Colonic mucosa (tissue), 4 donors: ENCODE measurements at regions not wholly inside any gene's neighbourhood (a gene's known extent, or its start where the extent isn't known, plus 50 kb on each side); places are given as distances from the start of the nearest gene placed in this dataset.

Experiments
- DNase-seq: peaks from one replicate; pipeline ENCODE4 v3.0.0-alpha.2; 2020
- H3K27ac ChIP-seq: fragments of 200-600 bp; one replicate; pipeline ENCODE4 v1.8.0; 2021
- H3K27me3 ChIP-seq: fragments of 200-600 bp; one replicate; pipeline ENCODE4 v1.8.0; 2021
- H3K36me3 ChIP-seq: fragments of 200-600 bp; one replicate; pipeline ENCODE4 v1.8.0; 2021
- H3K4me1 ChIP-seq: fragments of 200-600 bp; one replicate; pipeline ENCODE4 v1.8.0; 2021; ENCODE audit warnings: mild to moderate bottlenecking
- H3K4me3 ChIP-seq: fragments of 200-600 bp; one replicate; pipeline ENCODE4 v1.8.0; 2021
- H3K9ac ChIP-seq, 2 donors: one replicate each; pipeline ENCODE4 v1.7.0; 2013; ENCODE audit warnings: control low read depth in 2 of 2, low read depth in 2 of 2, low read length in 2 of 2
- H3K9me3 ChIP-seq: fragments of 200-600 bp; one replicate; pipeline ENCODE4 v1.8.0; 2021
- CTCF ChIP-seq: fragments of 200-600 bp; IDR thresholded peaks from one replicate; pipeline ENCODE4 v1.8.0; 2022; ENCODE audit warnings: antibody characterized with exemption, mild to moderate bottlenecking
- intact Hi-C: fragments of 100-400 bp; cut with DNase I; formaldehyde crosslinking; loops from one replicate; pipeline ENCODE4 v1.14.1; 2022
- donor health status: healthy.
- donor health status: DM: no; HTN: no; CAD: no.
- donor health status: DM: no; HTN: no; CAD: no.

GRCh38 chr5:89156226-89156625 is 273.2 kb upstream of the MEF2C start:
- no peaks in the 10 kb centered on the region for H3K27me3 ChIP-seq
- intact Hi-C loops: no loop called here
- H3K4me1 ChIP-seq: no peaks in the 10 kb centered on the region
- no peak for DNase-seq
- no peak overlapping the region for H3K27ac ChIP-seq
- H3K36me3 ChIP-seq: no peaks in the 10 kb centered on the region
- H3K9me3 ChIP-seq: no peaks in the 10 kb centered on the region
- TF ChIP-seq CTCF: no peak
- H3K4me3 ChIP-seq: no peak overlapping the region
- H3K9ac ChIP-seq: no peak overlapping the region

DNA sequence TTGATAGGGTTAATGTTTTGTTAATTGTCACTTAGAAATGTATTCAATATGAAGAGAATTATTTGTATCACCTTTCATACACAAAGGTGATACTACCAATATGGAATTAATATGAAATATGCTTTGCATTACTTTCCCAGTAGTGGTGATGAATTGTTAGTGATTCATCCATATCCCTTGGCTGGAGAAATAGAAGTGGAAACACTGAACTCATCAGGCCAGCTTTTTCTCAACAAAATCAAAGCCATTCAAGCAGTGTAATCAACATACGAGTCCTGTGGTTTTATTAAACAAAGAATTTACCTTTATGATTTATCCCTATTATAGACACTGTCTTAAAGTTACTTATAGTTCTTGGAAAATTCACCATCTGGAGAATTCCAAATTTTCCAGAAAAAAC is 264.0 kb upstream of the MEF2C start:
- Histone ChIP-seq H3K27ac (no peak overlapping the region), H3K4me1 (no peaks in the 10 kb centered on the region), H3K36me3 (no peaks in the 10 kb centered on the region), H3K9ac (no peak overlapping the region), H3K27me3 (no peaks in the 10 kb centered on the region), H3K9me3 (no peaks in the 10 kb centered on the region), H3K4me3 (no peak overlapping the region)
- no peak for TF ChIP-seq CTCF
- no peak for DNase-seq
- intact Hi-C loops: no loop called here

GRCh38 chr5:89137148-89137547 is 254.2 kb upstream of the MEF2C start:
- Histone ChIP-seq H3K9me3 (no peaks in the 10 kb centered on the region), H3K4me3 (no peak overlapping the region), H3K4me1 (no peaks in the 10 kb centered on the region), H3K27ac (no peak overlapping the region), H3K9ac (no peak overlapping the region), H3K27me3 (no peaks in the 10 kb centered on the region), H3K36me3 (no peaks in the 10 kb centered on the region)
- no peak for TF ChIP-seq CTCF
- DNase-seq: no peak
- intact Hi-C loops: no loop called here

- intact Hi-C loops: no loop called here
- DNase-seq: no peak
- Histone ChIP-seq H3K27ac (no peak overlapping the region), H3K4me1 (no peaks in the 10 kb centered on the region), H3K9me3 (no peaks in the 10 kb centered on the region), H3K27me3 (no peaks in the 10 kb centered on the region), H3K9ac (no peak overlapping the region), H3K4me3 (no peak overlapping the region), H3K36me3 (no peaks in the 10 kb centered on the region)
- TF ChIP-seq CTCF: no peak
Observed at GRCh38 chr5:89133975-89134374, 251.0 kb upstream of the MEF2C start.

- Histone ChIP-seq H3K9ac (no peak overlapping the region), H3K9me3 (no peaks in the 10 kb centered on the region), H3K27ac (no peak overlapping the region), H3K36me3 (no peaks in the 10 kb centered on the region), H3K4me3 (no peak overlapping the region), H3K4me1 (no peaks in the 10 kb centered on the region), H3K27me3 (no peaks in the 10 kb centered on the region)
- no peak for TF ChIP-seq CTCF
- intact Hi-C loops: no loop called here
- no peak for DNase-seq
Observed at GRCh38 chr5:89133129-89133528, 250.1 kb upstream of the MEF2C start.

- no peak for DNase-seq
- no peak for TF ChIP-seq CTCF
- intact Hi-C loops: no loop called here
- H3K36me3 ChIP-seq: no peaks in the 10 kb centered on the region
- no peak overlapping the region for H3K27ac ChIP-seq
- H3K9me3 ChIP-seq: no peaks in the 10 kb centered on the region
- H3K9ac ChIP-seq: no peak overlapping the region
- H3K4me3 ChIP-seq: no peak overlapping the region
- H3K27me3 ChIP-seq: no peaks in the 10 kb centered on the region
- no peaks in the 10 kb centered on the region for H3K4me1 ChIP-seq
Observed at GRCh38 chr5:89130851-89131250, 247.9 kb upstream of the MEF2C start.
